H9 (cell line): ENCODE measurements at regions not wholly inside any gene's neighbourhood (a gene's known extent, or its start where the extent isn't known, plus 50 kb on each side); places are given as distances from the start of the nearest gene placed in this dataset.
"Not testable (repeated sequence)": the region's sequence is repeated elsewhere in the genome, so short reads cannot be mapped to it uniquely, and the experiment has no call there.

ENCODE experiments used
- DNase-seq: peaks from one replicate; pipeline ENCODE4 v3.0.0-alpha.2; 2017
- H2AFZ ChIP-seq: one replicate; pipeline ENCODE4 v1.6.1; 2013; ENCODE audit warnings: mild to moderate bottlenecking, low read length, control low read depth, moderate library complexity
- H2AK5ac ChIP-seq: 2 replicates; pipeline ENCODE4 v1.6.1; 2013; ENCODE audit warnings: low read length, control low read depth, mixed read lengths; ENCODE audit not compliant: insufficient read length
- H2BK120ac ChIP-seq: one replicate; pipeline ENCODE4 v1.6.1; 2013; ENCODE audit warnings: low read depth, mild to moderate bottlenecking, low read length, control low read depth, inconsistent platforms; ENCODE audit not compliant: poor library complexity, severe bottlenecking
- H2BK12ac ChIP-seq: 2 replicates; pipeline ENCODE4 v1.6.1; 2013; ENCODE audit warnings: low read length, control low read depth, mixed read lengths, low read depth; ENCODE audit not compliant: insufficient read length
- H2BK15ac ChIP-seq: 2 replicates; pipeline ENCODE4 v1.6.1; 2013; ENCODE audit warnings: low read depth, low read length, control low read depth
- H2BK20ac ChIP-seq: one replicate; pipeline ENCODE4 v1.6.1; 2013; ENCODE audit warnings: low read depth, mild to moderate bottlenecking, low read length, control low read depth, inconsistent platforms; ENCODE audit not compliant: poor library complexity, severe bottlenecking
- H2BK5ac ChIP-seq: 2 replicates; pipeline ENCODE4 v1.6.1; 2013; ENCODE audit warnings: low read length, control low read depth, mixed read lengths; ENCODE audit not compliant: insufficient read length
- H3K14ac ChIP-seq: 2 replicates; pipeline ENCODE4 v1.6.1; 2013; ENCODE audit warnings: low read length, control low read depth; ENCODE audit not compliant: insufficient read depth
- H3K18ac ChIP-seq: 2 replicates; pipeline ENCODE4 v1.6.1; 2013; ENCODE audit warnings: low read depth, mild to moderate bottlenecking, mixed read lengths, low read length, control low read depth; ENCODE audit not compliant: insufficient read length
- H3K23ac ChIP-seq: 2 replicates; pipeline ENCODE4 v1.6.1; 2013; ENCODE audit warnings: low read length, control low read depth, mixed read lengths, low read depth; ENCODE audit not compliant: insufficient read length
- H3K23me2 ChIP-seq: 2 replicates; pipeline ENCODE4 v1.6.1; 2013; ENCODE audit warnings: low read depth, mild to moderate bottlenecking, mixed read lengths, low read length, control low read depth; ENCODE audit not compliant: insufficient read length, poor library complexity, severe bottlenecking
- H3K27ac ChIP-seq: 2 replicates; pipeline ENCODE4 v1.5.1; 2013; ENCODE audit warnings: low read length, control low read depth, mixed read lengths, low read depth; ENCODE audit not compliant: insufficient read length
- H3K27me3 ChIP-seq: 2 replicates; pipeline ENCODE4 v1.6.1; 2013; ENCODE audit warnings: low read length, control low read depth, inconsistent platforms; ENCODE audit not compliant: insufficient read depth
- H3K4ac ChIP-seq: 2 replicates; pipeline ENCODE4 v1.6.1; 2013; ENCODE audit warnings: low read depth, mild to moderate bottlenecking, control low read depth, inconsistent platforms, low read length, moderate library complexity
- H3K4me1 ChIP-seq: 2 replicates; pipeline ENCODE4 v1.6.1; 2013; ENCODE audit warnings: low read length, control low read depth, inconsistent platforms; ENCODE audit not compliant: insufficient read depth
- H3K4me2 ChIP-seq: 2 replicates; pipeline ENCODE4 v1.6.1; 2013; ENCODE audit warnings: low read length, control low read depth, mixed read lengths; ENCODE audit not compliant: insufficient read length, insufficient read depth
- H3K56ac ChIP-seq: 2 replicates; pipeline ENCODE4 v1.6.1; 2013; ENCODE audit warnings: low read depth, mild to moderate bottlenecking, mixed read lengths, low read length, control low read depth; ENCODE audit not compliant: insufficient read length
- H3K79me1 ChIP-seq: 2 replicates; pipeline ENCODE4 v1.6.1; 2013; ENCODE audit warnings: low read depth, mild to moderate bottlenecking, moderate library complexity, low read length, control low read depth, inconsistent platforms; ENCODE audit not compliant: insufficient read depth, poor library complexity, severe bottlenecking
- H3K79me2 ChIP-seq: 2 replicates; pipeline ENCODE4 v1.6.1; 2013; ENCODE audit warnings: low read length, control low read depth, inconsistent platforms; ENCODE audit not compliant: insufficient read depth
- H3K9ac ChIP-seq: 2 replicates; pipeline ENCODE4 v1.6.1; 2013; ENCODE audit warnings: low read length, control low read depth, mixed read lengths; ENCODE audit not compliant: insufficient read length; ENCODE audit errors: extremely low read depth
- H3K9me3 ChIP-seq: one replicate; pipeline ENCODE4 v1.6.1; 2013; ENCODE audit warnings: low read depth, low read length, inconsistent platforms; ENCODE audit not compliant: control insufficient read depth
- H3T11ph ChIP-seq: one replicate; pipeline ENCODE4 v1.6.1; 2013; ENCODE audit warnings: mild to moderate bottlenecking, low read length, control low read depth, inconsistent platforms
- H4K20me1 ChIP-seq: one replicate; pipeline ENCODE4 v1.6.1; 2013; ENCODE audit not compliant: control insufficient read depth, insufficient read length, insufficient read depth
- H4K5ac ChIP-seq: 2 replicates; pipeline ENCODE4 v1.6.1; 2013; ENCODE audit warnings: low read depth, mild to moderate bottlenecking, mixed read lengths, low read length, control low read depth; ENCODE audit not compliant: insufficient read length
- H4K8ac ChIP-seq: replicated peaks from 2 replicates; pipeline ENCODE4 v1.6.1; 2013; ENCODE audit warnings: low read length, control low read depth, mixed read lengths, low read depth; ENCODE audit not compliant: insufficient read length
- H4K91ac ChIP-seq: 2 replicates; pipeline ENCODE4 v1.6.1; 2013; ENCODE audit warnings: low read depth, mild to moderate bottlenecking, moderate library complexity, mixed read lengths, low read length, control low read depth; ENCODE audit not compliant: insufficient read length
- H3K27ac Mint-ChIP-seq, 3 experiments: 2 replicates in 2 of 3; 3 replicates in 1 of 3; pipeline ENCODE4 v1.8.0; 2020 to 2021; ENCODE audit warnings: mixed read lengths in 3 of 3, mild to moderate bottlenecking in 1 of 3, moderate library complexity in 1 of 3
- H3K27me3 Mint-ChIP-seq: 2 replicates; pipeline ENCODE4 v1.8.0; 2021; ENCODE audit warnings: low read depth, mild to moderate bottlenecking, moderate library complexity, mixed read lengths
- H3K36me3 Mint-ChIP-seq, 3 experiments: 2 replicates in 2 of 3; 3 replicates in 1 of 3; pipeline ENCODE4 v1.8.0; 2020 to 2021; ENCODE audit warnings: low read depth in 3 of 3, mixed read lengths in 3 of 3; ENCODE audit not compliant: insufficient read depth in 1 of 3
- H3K4me1 Mint-ChIP-seq, 2 experiments: 2 replicates each; pipeline ENCODE4 v1.8.0; 2020; ENCODE audit warnings: mixed read lengths in 2 of 2
- H3K4me3 Mint-ChIP-seq, 2 experiments: 2 replicates in 1 of 2; 3 replicates in 1 of 2; pipeline ENCODE4 v1.8.0; 2020 to 2021; ENCODE audit warnings: mild to moderate bottlenecking in 2 of 2, mixed read lengths in 2 of 2, moderate library complexity in 1 of 2
- H3K9me3 Mint-ChIP-seq, 2 experiments: 2 replicates in 1 of 2; 3 replicates in 1 of 2; pipeline ENCODE4 v1.8.0; 2020; ENCODE audit warnings: mild to moderate bottlenecking in 2 of 2, mixed read lengths in 2 of 2, moderate library complexity in 1 of 2
- WGBS: extraction: QIAGEN DNeasy Blood & Tissue Kit; methylation state at CpG from one replicate; pipeline ENCODE4 v1.1.7; 2013; ENCODE audit warnings: missing lambda C conversion rate, low lambda C conversion rate, mixed read lengths; ENCODE audit not compliant: insufficient read length; ENCODE audit errors: extremely low coverage; 5-methylcytosine and 5-hydroxymethylcytosine counted together

GRCh38 chr2:90179591-90179990, 1488.1 kb downstream of the RPIA start:
- H3K9me3 ChIP-seq, H3K4me3 Mint-ChIP-seq, H2BK5ac ChIP-seq: not testable (repeated sequence)

More at GRCh38 chr2:90179591-90179990, 1488.1 kb downstream of the RPIA start:
- not testable (repeated sequence) for H2BK120ac ChIP-seq, H3T11ph ChIP-seq, H3K56ac ChIP-seq, H3K18ac ChIP-seq, H4K5ac ChIP-seq, H3K4me1 Mint-ChIP-seq, H3K27ac Mint-ChIP-seq, H3K27me3 Mint-ChIP-seq, H3K4me2 ChIP-seq, H2BK12ac ChIP-seq, H2BK15ac ChIP-seq, H2AK5ac ChIP-seq, H3K9ac ChIP-seq, H3K79me1 ChIP-seq, H3K4me1 ChIP-seq, H4K8ac ChIP-seq, H3K14ac ChIP-seq, H3K23ac ChIP-seq, H2AFZ ChIP-seq, H2BK20ac ChIP-seq, H4K91ac ChIP-seq, H4K20me1 ChIP-seq, H3K4ac ChIP-seq, H3K27me3 ChIP-seq, H3K23me2 ChIP-seq, H3K36me3 Mint-ChIP-seq, H3K79me2 ChIP-seq, DNase-seq, H3K27ac ChIP-seq
- WGBS, result no CpG with 5 or more reads among the region's 3 CpGs
- peaks cover 48 to 55% of the 10 kb centered on the region in 2 experiments for H3K9me3 Mint-ChIP-seq
